Sigmoid colon (tissue), 6 donors: ENCODE measurements at regions not wholly inside any gene's neighbourhood (a gene's known extent, or its start where the extent isn't known, plus 50 kb on each side); places are given as distances from the start of the nearest gene placed in this dataset.

Experiments used
- DNase-seq: peaks from one replicate; pipeline ENCODE4 v3.0.0-alpha.2; 2019
- H3K27ac ChIP-seq, 4 donors: fragments of 200-600 bp; sonication (generic); one replicate each; pipeline ENCODE4 v1.5.1; 2016 to 2019; ENCODE audit warnings: mild to moderate bottlenecking in 1 of 4
- H3K27me3 ChIP-seq, 3 donors: fragments of 200-600 bp; sonication (generic); one replicate each; pipeline ENCODE4 v1.5.1; 2019; ENCODE audit warnings: mild to moderate bottlenecking in 1 of 3
- H3K36me3 ChIP-seq, 4 donors: fragments of 200-600 bp; sonication (generic); one replicate each; pipeline ENCODE4 v1.5.1; 2016 to 2019
- H3K4me1 ChIP-seq, 4 donors: fragments of 200-600 bp; sonication (generic); one replicate each; pipeline ENCODE4 v1.5.1; 2017 to 2019
- H3K4me3 ChIP-seq, 4 donors: fragments of 200-600 bp; sonication (generic); one replicate each; pipeline ENCODE4 v1.5.1; 2017 to 2019; ENCODE audit warnings: mild to moderate bottlenecking in 2 of 4, moderate library complexity in 1 of 4
- H3K9me3 ChIP-seq, 4 donors: fragments of 200-600 bp in 3 of 4; sonication (generic) in 3 of 4; one replicate each; pipeline versions ENCODE4 v1.5.1 to v1.6.1; 2013 to 2019
- CTCF ChIP-seq, 4 experiments: fragments of 450-650 bp in 3 of 4; fragments of 200-600 bp in 1 of 4; IDR thresholded peaks; one replicate each; pipeline ENCODE4 v1.5.1; 2016 to 2019; ENCODE audit warnings: antibody characterized with exemption in 4 of 4, mild to moderate bottlenecking in 3 of 4, moderate library complexity in 2 of 4
- EP300 ChIP-seq, 4 donors: sonication (generic); formaldehyde crosslinking; IDR thresholded peaks; one replicate each; pipeline ENCODE4 v1.6.1; 2017; ENCODE audit warnings: antibody characterized with exemption in 4 of 4
- POLR2A ChIP-seq, 2 donors: fragments of 450-650 bp; IDR thresholded peaks; one replicate each; pipeline ENCODE4 v1.6.1; 2016; ENCODE audit warnings: antibody characterized with exemption in 2 of 2, mild to moderate bottlenecking in 2 of 2, moderate library complexity in 2 of 2
- POLR2AphosphoS5 ChIP-seq, 4 donors: sonication (generic); formaldehyde crosslinking; IDR thresholded peaks; one replicate each; pipeline ENCODE4 v1.6.1; 2017; ENCODE audit warnings: antibody characterized with exemption in 4 of 4
- WGBS, 2 donors: extraction: QIAGEN DNeasy Blood & Tissue Kit; methylation state at CpG; one replicate each; pipeline ENCODE4 v1.1.7; 2013; 5-methylcytosine and 5-hydroxymethylcytosine counted together
- intact Hi-C: fragments of 100-400 bp; cut with DNase I; formaldehyde crosslinking; loops from one replicate; pipeline ENCODE4 v1.15.1; 2023
- donor health status: healthy with polysubstance abuse.
- donor health status: healthy.

- no peaks in the 10 kb centered on the region for H3K4me1 ChIP-seq
- no peak overlapping the region for H3K4me3 ChIP-seq
- DNase-seq, result no peak
- 61 to 74% methylated on average over 2 of the region's 2 CpGs for WGBS, 2 donors
- no peaks in the 10 kb centered on the region for H3K9me3 ChIP-seq
- intact Hi-C loops, result no loop called here
- no peak overlapping the region for H3K27ac ChIP-seq
- no peaks in the 10 kb centered on the region for H3K27me3 ChIP-seq
- no peaks in the 10 kb centered on the region for H3K36me3 ChIP-seq
- TF ChIP-seq EP300 (IDR thresholded peaks at IDR 0.05), result no peak
- TF ChIP-seq POLR2AphosphoS5 (IDR thresholded peaks at IDR 0.05), result no peak
- no peak for TF ChIP-seq CTCF (IDR thresholded peaks at IDR 0.05)
- no peak for TF ChIP-seq POLR2A (IDR thresholded peaks at IDR 0.05)
These were observed 799.9 kb downstream of the TNS3 start for GRCh38 chr7:46781901-46782439.

GRCh38 chr7:46776790-46777189 is 805.1 kb downstream of the TNS3 start:
- TF ChIP-seq CTCF (IDR thresholded peaks at IDR 0.05) (peak in 1 of 4 experiments; percentile 14), EP300 (IDR thresholded peaks at IDR 0.05) (no peak)
- no peak overlapping the region for H3K27ac ChIP-seq
- no peak for DNase-seq
- peaks cover 0 to 38% (median 21%) of the 10 kb centered on the region in 4 donors for H3K4me1 ChIP-seq
- no peaks in the 10 kb centered on the region for H3K27me3 ChIP-seq
- 2 to 14% methylated on average over 1 of the region's 1 CpG for WGBS, 2 donors
- no peaks in the 10 kb centered on the region for H3K36me3 ChIP-seq
- no peaks in the 10 kb centered on the region for H3K9me3 ChIP-seq
- intact Hi-C loops, result no loop called here
- no peak overlapping the region for H3K4me3 ChIP-seq

- no peaks in the 10 kb centered on the region for H3K9me3 ChIP-seq
- intact Hi-C loops, result no loop called here
- no peak for DNase-seq
- no peak overlapping the region for H3K4me3 ChIP-seq
- no peaks in the 10 kb centered on the region for H3K36me3 ChIP-seq
- 13 to 57% methylated on average over 2 of the region's 2 CpGs for WGBS, 2 donors
- H3K27me3 ChIP-seq, result no peaks in the 10 kb centered on the region
- TF ChIP-seq POLR2A (IDR thresholded peaks at IDR 0.05) (no peak), CTCF (IDR thresholded peaks at IDR 0.05) (no peak), POLR2AphosphoS5 (IDR thresholded peaks at IDR 0.05) (no peak), EP300 (IDR thresholded peaks at IDR 0.05) (no peak)
- peaks cover 0 to 38% (median 21%) of the 10 kb centered on the region in 4 donors for H3K4me1 ChIP-seq
- no peak overlapping the region for H3K27ac ChIP-seq
These were observed 806.1 kb downstream of the TNS3 start for GRCh38 chr7:46775776-46776175.

GRCh38 chr7:46775020-46775419 is 806.9 kb downstream of the TNS3 start:
- peaks cover 0 to 38% (median 21%) of the 10 kb centered on the region in 4 donors for H3K4me1 ChIP-seq
- no peaks in the 10 kb centered on the region for H3K36me3 ChIP-seq
- H3K4me3 ChIP-seq, result no peak overlapping the region
- H3K9me3 ChIP-seq, result no peaks in the 10 kb centered on the region
- DNase-seq, result no peak
- intact Hi-C loops, result no loop called here
- peak overlapping the region in 2 of 4 donors; percentile 38 to 66 for H3K27ac ChIP-seq
- WGBS, 2 donors, result 72 to 75% methylated on average over 1 of the region's 1 CpG
- TF ChIP-seq POLR2AphosphoS5 (IDR thresholded peaks at IDR 0.05) (no peak), CTCF (IDR thresholded peaks at IDR 0.05) (no peak), EP300 (IDR thresholded peaks at IDR 0.05) (no peak), POLR2A (IDR thresholded peaks at IDR 0.05) (no peak)
- H3K27me3 ChIP-seq, result no peaks in the 10 kb centered on the region

GRCh38 chr7:46774515-46774914 is 807.4 kb downstream of the TNS3 start:
- intact Hi-C loops, result no loop called here
- H3K4me3 ChIP-seq, result no peak overlapping the region
- TF ChIP-seq POLR2AphosphoS5 (IDR thresholded peaks at IDR 0.05), result peak in 3 of 4 donors; percentile 48 to 69 (median 52)
- TF ChIP-seq EP300 (IDR thresholded peaks at IDR 0.05), result peak in 2 of 4 donors; percentile 34 to 87
- TF ChIP-seq CTCF (IDR thresholded peaks at IDR 0.05), result no peak
- 87 to 92% methylated on average over 1 of the region's 1 CpG for WGBS, 2 donors
- no peaks in the 10 kb centered on the region for H3K9me3 ChIP-seq
- H3K27ac ChIP-seq, result peak overlapping the region in 3 of 4 donors; percentile 24 to 66 (median 38)
- DNase-seq, result no peak
- H3K27me3 ChIP-seq, result no peaks in the 10 kb centered on the region
- no peaks in the 10 kb centered on the region for H3K36me3 ChIP-seq
- H3K4me1 ChIP-seq, result peaks cover 0 to 38% (median 21%) of the 10 kb centered on the region in 4 donors
